ENCODE measurements at regions not wholly inside any gene's neighbourhood (a gene's known extent, or its start where the extent isn't known, plus 50 kb on each side); places are given as distances from the start of the nearest gene placed in this dataset.
"Not testable (repeated sequence)": the region's sequence is repeated elsewhere in the genome, so short reads cannot be mapped to it uniquely, and the experiment has no call there.

DNA sequence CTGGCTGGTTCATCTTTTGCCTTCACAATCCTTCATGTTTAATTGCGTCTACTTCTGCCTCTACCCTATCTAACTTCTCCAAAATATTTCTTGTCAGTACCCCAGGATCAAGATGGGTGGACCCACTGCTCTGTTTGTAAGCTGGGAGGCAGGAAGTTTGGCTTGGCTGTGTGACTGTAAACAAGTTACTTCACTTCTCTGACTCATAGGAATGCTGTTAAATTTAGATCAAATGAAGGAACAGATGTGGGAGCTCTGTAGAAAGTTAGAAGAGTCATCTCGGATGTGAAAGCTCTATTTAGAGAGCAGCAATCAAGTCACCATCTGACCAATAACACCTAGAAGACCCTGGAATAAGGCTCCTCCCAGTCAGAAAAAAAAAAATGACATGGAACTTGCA is 55.2 kb upstream of the MRTFB start:
- peak; percentile 27 for DNase-seq (ENCODE audit: low read depth)
- TF ChIP-seq, protein P1, sequence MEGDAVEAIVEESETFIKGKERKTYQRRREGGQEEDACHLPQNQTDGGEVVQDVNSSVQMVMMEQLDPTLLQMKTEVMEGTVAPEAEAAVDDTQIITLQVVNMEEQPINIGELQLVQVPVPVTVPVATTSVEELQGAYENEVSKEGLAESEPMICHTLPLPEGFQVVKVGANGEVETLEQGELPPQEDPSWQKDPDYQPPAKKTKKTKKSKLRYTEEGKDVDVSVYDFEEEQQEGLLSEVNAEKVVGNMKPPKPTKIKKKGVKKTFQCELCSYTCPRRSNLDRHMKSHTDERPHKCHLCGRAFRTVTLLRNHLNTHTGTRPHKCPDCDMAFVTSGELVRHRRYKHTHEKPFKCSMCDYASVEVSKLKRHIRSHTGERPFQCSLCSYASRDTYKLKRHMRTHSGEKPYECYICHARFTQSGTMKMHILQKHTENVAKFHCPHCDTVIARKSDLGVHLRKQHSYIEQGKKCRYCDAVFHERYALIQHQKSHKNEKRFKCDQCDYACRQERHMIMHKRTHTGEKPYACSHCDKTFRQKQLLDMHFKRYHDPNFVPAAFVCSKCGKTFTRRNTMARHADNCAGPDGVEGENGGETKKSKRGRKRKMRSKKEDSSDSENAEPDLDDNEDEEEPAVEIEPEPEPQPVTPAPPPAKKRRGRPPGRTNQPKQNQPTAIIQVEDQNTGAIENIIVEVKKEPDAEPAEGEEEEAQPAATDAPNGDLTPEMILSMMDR (IDR thresholded peaks at IDR 0.05; ENCODE audit: insufficient read depth, low read depth, low read length, missing control alignments), result no peak
- no peak overlapping the region for H3K4me3 ChIP-seq (ENCODE audit: low read depth, low read length)

DNA sequence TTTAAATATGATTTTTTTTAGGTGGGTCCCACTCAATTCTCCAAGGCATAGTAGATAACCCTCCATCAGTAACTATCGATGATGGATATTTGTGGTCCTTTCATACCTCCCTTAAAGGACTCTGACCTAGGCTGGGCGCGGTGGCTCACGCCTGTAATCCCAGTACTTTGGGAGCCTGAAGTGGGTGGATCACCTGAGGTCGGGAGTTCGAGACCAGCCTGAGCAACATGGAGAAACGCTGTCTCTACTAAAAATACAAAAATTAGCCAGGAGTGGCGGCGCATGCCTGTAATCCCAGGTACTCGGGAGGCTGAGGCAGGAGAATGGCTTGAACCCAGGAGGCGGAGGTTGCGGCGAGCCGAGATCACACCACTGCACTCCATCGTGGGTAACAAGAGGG is 54.8 kb upstream of the MRTFB start:
- not testable (repeated sequence) for DNase-seq (ENCODE audit: low read depth); H3K4me3 ChIP-seq (ENCODE audit: low read depth, low read length)

DNA sequence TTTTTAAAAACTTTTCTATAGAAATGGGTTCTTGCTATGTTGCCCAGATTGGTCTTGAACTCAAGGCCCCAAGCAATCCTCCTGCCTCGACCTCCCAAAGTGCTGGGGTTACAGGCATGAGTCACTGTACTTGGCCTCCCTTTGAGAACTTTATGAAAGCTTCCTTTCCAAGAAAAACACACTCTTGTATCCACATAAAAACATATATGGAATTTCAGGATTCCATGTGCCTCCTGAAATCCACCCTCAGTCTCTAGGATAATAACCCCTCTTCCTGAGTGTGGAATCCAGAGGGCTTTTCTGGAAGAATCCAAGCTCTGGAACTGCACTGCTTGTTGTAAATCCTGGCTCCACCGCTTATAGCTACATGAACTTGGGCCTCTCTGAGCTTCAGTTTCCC is 53.2 kb upstream of the MRTFB start:
- no peak overlapping the region for H3K4me3 ChIP-seq (ENCODE audit: low read depth, low read length)
- DNase-seq (ENCODE audit: low read depth), result no peak
- TF ChIP-seq, protein P1 (IDR thresholded peaks at IDR 0.05; ENCODE audit: insufficient read depth, low read depth, low read length, missing control alignments), result no peak

DNA sequence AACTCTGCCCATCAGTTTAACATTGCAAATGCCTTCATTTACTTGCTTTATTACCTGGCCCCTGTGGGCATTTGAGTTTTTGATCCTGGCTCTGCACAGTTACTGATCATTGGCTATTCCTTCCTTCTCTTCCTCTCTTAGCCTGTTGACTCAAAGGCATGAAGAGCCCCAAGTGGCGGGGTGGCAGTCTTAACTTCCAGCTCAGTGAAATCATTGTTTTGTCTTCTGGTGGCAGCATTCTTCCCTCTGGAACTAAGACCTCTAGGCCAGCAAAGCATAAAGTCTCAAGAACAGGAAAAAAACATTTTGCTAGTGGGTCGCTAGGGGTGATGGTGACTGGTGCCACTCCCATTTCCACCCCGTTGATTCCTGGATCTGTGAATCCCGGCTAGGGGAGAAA is 52.3 kb upstream of the MRTFB start:
- H3K4me3 ChIP-seq (ENCODE audit: low read depth, low read length), result no peak overlapping the region
- no peak for DNase-seq (ENCODE audit: low read depth)
- TF ChIP-seq, protein P1 (IDR thresholded peaks at IDR 0.05; ENCODE audit: insufficient read depth, low read depth, low read length, missing control alignments), result no peak

DNA sequence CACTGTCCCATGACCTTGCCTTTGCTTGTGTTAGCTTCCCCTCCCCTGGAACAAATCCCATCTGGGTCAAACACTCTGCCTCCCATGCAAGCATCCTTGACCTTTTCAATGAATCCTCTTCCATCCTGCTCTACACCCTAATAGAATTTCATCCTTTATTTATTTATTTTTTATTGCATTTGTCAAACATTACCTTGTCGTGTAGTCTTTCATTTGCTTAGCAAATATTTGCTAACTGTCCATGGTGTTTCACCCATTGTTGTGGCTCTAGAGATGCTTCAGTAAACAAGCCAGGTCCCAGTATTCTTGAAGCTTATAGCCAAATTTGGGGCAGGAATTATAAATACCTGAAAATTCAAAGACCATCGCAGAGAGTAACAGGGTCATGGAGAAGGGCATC is 51.0 kb upstream of the MRTFB start:
- TF ChIP-seq, protein P1 (IDR thresholded peaks at IDR 0.05; ENCODE audit: insufficient read depth, low read depth, low read length, missing control alignments), result no peak
- no peak for DNase-seq (ENCODE audit: low read depth)

More for the DNA sequence above, 51.0 kb upstream of the MRTFB start:
- H3K4me3 ChIP-seq (ENCODE audit: low read depth, low read length), result no peak overlapping the region

Data from GM12865 (cell line).